Stimulated activated CD8-positive, alpha-beta memory T cell treated with anti-CD3 and anti-CD28 coated beads, Interleukin-15, amount 100 ng/mL, for 24 hours (primary cell): ENCODE measurements at regions not wholly inside any gene's neighbourhood (a gene's known extent, or its start where the extent isn't known, plus 50 kb on each side); places are given as distances from the start of the nearest gene placed in this dataset.

Source experiments
- DNase-seq: peaks from one replicate; pipeline ENCODE4 v3.0.0-alpha.2; 2020; ENCODE audit warnings: low read depth

DNA sequence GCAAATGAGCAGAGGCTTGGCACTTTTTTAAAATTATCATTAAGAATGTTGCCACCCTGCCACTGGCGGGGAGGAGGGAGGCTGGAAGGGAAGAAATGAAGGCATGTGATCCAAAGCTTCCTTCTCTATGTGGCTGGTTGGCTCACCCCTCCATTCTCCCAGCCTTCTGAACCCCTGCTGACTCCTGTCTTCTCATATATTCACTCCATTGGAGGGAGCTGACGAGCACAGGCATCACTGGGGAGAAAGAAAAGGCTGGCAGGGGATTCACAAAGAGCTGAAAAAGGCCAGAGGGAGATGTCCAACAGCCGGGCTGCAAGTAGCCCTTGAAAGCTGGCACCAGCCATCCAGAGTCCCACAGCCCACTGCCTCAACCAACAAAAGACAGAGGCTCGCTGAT lies 495.6 kb downstream of the BCOR start:
- DNase-seq, result no peak

- DNase-seq, result no peak
Measured at GRCh38 chrX:39603230-39603629, 494.5 kb downstream of the BCOR start.

DNA sequence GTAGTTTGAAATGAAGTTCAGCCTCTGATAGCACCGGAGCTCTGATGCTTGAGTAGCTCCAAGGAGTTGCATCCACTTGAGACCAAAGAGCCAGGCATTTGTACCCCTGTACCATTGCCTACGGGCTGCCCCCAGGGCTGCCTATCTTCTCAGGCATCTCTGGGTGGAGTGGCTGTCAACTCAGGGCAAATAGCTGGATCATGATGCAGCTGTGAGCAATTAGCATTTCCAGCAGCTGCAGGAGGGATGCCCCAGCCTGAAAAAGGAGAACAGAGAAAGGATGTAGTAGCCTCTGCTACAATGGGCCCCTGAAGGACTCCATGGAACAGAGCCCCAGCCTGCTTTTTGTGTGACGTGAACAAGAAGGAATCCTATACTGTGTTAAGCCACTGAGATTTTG lies 492.6 kb downstream of the BCOR start:
- no peak for DNase-seq

DNA sequence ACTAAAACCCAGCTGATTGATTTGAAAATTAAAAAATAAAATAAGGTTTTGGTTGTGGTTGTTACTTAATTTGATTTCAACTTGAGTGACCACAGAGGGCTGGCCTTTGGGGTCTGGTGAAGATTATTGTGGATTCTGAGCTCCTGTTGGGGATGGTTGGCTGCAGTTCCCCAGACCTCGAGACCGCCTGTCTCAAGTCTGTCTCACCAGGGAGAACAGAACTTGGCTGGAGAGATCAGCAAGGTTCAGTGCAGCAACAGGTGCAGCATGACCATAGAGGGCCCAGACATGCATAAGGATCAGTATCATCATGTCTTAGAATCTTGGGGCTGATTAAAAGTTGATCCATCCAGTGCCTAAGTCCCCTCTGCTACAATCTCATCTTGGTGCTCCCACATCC lies 491.9 kb downstream of the BCOR start:
- no peak for DNase-seq

- DNase-seq, result no peak
Measured at GRCh38 chrX:39609941-39610340, 487.8 kb downstream of the BCOR start.

GRCh38 chrX:39611468-39611867 lies 486.3 kb downstream of the BCOR start:
- DNase-seq, result no peak

- DNase-seq, result no peak
Measured at GRCh38 chrX:39613482-39613995, 484.2 kb downstream of the BCOR start.

DNA sequence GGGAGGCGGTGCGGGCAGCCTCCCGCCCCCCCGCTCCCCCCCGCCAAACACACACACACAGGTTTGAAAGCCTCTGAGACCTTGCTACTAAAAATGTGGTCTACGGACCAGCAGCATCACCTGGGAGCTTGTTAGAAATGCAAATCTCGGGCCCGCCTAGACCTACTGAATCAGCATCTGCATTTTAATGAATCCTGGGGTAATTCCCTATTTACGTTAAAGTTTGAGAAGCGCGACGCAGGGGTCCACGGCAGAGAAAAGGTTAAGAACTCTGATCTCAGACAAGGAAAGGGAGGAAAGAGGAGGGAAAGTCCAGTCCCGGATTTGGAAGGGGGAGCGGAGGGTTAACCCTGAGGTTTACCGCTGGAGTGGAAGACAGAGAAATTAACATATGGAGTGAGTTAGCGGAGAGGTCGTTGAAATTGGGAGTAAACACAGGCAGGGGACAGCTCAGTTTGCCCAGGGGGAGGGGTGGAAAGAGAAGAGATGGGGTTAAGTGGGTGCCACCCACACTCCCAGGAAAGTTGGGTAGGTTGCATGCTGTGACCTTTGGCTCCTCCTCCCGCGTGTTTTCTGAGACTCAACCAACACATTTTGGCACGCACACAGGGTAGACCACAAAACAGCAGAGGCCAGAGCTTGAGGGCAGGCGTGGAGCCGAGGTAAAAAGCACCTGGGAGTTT lies 483.6 kb downstream of the BCOR start:
- peak; percentile 1 for DNase-seq

DNA sequence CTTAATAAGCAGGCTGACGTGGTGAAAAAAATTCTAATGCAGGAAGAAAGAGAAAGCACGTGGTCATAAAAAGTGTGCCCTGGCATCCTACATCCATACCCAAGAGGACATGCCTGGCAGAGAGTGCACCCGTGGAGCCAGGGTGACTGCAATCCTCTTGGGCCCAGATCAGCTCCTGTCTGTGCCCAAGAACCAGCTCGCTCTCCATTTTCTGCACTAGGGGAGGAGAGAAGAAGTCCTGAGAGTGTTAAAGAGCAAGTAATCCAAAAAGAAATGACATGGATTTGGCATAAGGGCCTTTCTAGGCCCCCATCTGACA lies 483.1 kb downstream of the BCOR start:
- no peak for DNase-seq

- no peak for DNase-seq
Measured at GRCh38 chrX:39616098-39616729, 481.5 kb downstream of the BCOR start.

DNA sequence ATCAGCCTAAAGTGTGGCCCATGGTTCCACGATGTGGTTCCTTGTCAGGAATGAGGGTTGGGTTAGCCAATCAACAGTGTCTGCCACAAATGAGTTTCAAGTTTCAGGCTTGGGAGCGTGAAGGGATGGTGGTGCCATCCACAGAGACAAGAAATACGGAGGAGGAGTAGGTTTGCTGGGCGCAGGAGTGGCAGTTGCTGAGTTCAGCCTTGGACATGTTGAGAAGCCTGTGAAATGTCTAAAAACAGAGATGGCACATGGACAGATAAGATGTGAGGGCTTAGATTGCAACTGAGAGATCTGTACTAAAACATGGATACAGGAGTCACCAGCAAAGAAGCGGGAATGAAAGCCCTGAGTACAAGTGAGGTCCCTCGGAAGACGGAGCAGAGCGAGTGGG lies 481.0 kb downstream of the BCOR start:
- DNase-seq, result no peak

DNA sequence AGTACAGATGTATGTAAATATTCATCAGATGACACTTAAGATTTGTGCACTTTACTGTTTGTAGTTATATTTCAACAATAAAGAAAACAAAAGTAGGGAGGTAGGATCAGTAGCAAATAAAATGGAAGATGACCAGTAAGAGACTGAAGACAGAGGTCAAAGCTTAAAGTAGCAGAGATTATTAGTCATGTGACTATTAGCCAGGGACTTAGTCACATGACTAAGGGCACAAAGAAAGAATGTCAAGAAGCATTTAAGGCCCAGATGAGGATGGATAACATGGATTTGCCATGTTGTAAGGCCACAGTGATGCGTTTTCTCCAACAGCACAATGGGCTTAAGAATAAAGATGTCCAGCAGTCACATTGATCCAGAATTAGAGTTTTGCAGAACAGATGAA lies 479.6 kb downstream of the BCOR start:
- no peak for DNase-seq

DNA sequence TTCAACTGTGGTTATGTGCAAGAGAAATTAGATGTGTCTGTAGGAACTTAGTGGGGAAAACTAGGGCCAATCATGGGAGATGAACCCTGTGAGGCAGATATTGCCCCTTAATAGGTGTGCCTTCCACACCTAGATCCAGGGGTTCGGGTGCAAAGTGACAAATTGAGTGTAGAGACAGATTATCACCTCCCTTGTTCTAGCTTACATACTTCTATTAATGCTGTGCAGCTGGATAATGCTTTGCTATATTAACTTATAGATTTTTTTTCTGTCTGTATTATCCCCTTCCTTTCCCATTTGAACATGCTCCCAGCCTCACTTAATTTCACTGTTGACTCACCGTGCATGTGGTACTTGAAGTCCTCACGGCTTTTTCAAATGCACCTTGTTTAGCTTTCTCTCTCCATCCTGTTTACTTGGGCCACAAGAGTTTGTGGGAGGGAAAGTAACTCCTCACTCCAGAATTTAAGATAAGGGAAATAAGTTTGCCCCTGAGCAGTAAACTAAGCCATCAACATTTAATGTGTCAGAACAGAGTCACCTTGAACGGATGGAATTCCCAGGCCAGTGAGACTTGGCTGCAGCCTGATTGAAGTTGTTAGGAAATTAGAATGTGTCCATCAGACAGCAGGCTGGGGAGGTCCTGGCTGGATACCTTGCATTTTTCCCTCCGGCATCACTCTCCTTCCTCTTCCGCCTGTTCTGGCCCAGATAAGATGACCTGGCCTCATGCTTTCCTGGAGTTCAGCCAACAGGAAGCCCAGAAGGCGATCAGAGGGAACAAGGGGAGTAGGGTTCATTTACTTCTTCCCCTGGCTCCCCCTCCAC lies 478.4 kb downstream of the BCOR start:
- no peak for DNase-seq

DNA sequence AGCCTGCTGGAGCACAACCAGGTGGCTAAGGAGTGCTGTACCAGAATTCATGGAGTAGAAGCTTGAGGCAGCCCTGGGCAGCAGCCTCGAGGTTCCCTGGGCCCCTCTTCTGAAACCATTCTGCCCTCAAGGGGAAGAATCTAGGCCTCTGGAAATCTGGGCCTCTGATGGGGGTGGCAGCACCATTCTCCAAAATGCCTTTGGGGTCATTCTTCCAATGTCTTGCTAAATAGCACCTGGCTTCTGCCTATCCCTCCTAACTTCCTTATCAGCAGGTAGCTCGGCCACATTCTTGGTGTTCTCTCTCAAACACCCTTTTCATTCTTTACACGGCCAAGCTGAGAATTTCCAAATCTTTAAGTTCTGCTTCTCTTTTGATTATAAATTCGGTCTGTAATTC lies 473.6 kb downstream of the BCOR start:
- no peak for DNase-seq

GRCh38 chrX:39625810-39626209 lies 471.9 kb downstream of the BCOR start:
- DNase-seq, result no peak

GRCh38 chrX:39626749-39627148 lies 471.0 kb downstream of the BCOR start:
- DNase-seq, result no peak

- DNase-seq, result no peak
Measured at GRCh38 chrX:39627257-39627656, 470.5 kb downstream of the BCOR start.

- DNase-seq, result no peak
Measured at GRCh38 chrX:39629001-39629400, 468.8 kb downstream of the BCOR start.

GRCh38 chrX:39630344-39630743 lies 467.4 kb downstream of the BCOR start:
- DNase-seq, result no peak

DNA sequence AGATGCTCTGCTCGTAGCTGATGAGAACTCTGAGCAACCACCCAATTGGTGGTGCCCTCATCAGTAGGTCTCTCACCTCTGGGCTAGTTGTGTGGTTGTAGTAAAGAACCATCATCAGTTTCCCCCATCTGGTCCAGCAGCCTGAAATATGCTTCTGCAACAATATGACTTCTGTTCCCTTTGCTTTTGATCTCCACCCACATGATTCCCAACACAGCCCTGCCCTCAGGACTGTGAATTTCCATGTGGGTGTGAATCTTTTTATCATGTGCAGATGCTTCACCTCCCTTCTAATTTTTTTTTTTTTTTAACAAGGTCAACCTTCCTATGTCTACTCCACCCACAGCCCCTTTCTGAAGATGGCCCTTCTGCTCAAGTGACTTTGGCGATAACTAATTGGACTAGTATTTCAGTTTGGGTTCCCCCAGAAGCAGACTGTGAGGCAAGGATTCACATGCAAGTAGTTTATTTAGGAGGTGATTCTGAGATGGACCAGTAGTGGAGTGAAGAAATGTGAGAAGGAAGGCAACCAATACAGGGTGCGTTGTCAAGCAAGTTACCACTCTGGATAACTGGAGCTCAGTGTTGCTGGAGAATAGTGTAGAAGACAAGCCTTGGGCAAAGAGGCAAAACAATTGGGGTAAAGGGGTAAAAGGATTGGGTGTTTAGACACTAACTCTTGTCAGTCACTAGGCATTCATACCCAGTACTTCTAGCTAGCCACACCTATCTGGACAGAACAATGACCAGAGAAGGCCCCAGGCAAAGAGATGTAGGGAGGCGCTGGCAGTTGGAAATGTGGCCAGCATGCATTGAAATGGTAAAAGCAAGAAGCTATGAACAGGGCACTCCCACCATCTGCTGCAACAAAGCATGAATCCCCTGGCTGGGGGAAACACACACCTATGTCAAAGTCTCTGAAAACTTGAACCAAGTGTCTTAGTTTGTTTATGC lies 466.2 kb downstream of the BCOR start:
- no peak for DNase-seq

DNA sequence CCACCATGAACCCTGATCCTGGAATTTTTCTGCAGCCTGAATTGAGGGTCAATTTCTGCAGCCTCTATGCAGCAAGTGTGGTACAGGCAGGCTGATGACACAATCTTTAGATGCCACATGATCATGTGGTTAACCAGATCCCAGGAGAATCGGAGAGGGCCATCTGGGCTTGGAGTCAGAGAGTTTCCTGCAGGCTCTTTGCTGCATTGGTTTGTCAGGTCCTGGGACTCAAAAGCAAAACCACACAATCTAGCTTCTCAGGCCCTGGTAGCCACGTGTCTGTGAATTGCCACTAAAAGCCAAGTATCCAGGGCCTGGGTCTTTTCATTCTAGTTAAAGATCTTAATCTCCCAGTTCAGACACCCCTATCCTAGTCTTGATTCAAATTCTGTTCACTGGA lies 464.5 kb downstream of the BCOR start:
- no peak for DNase-seq

DNA sequence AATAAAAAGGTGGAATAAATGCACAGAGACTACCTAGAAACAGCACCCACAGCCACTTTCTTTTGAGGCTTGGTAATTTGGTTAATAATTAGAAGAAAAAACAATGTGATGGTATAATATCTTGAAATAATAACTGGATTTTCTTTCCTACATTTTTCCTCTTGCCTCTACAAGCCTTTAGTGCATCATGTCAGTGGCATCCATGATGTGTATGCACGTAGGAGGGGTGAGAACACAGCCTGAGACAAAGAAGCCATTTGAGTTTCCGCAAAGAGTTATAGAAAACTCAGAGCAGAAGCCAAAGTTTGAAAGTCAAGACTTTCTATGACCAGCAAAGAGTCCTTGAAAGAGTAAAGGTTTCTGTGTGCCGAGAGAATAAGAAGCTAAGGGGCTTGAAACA lies 461.3 kb downstream of the BCOR start:
- no peak for DNase-seq
